ENCODE measurements at regions not wholly inside any gene's neighbourhood (a gene's known extent, or its start where the extent isn't known, plus 50 kb on each side); places are given as distances from the start of the nearest gene placed in this dataset.

GRCh38 chr16:31780342-31780741 lies 93.3 kb upstream of the ZNF267 start:
- no peak overlapping the region for H3K4me3 Mint-ChIP-seq
- H3K79me2 ChIP-seq (replicated peaks; ENCODE audit: insufficient read depth): no peaks in the 10 kb centered on the region
- DNase-seq (ENCODE audit: low spot score) (no peak), ATAC-seq (no peak)
- H3K27me3 Mint-ChIP-seq (ENCODE audit: insufficient read depth, low read depth, poor library complexity): no peaks in the 10 kb centered on the region
- H3K27ac ChIP-seq (ENCODE audit: low read depth): no peak overlapping the region
- H3K4me1 Mint-ChIP-seq: no peaks in the 10 kb centered on the region
- no peak overlapping the region for H2AFZ ChIP-seq
- no peak overlapping the region for H3K4me3 ChIP-seq
- peaks cover 94% of the 10 kb centered on the region for H3K9me3 Mint-ChIP-seq
- H4K20me1 ChIP-seq (replicated peaks; ENCODE audit: insufficient read depth): no peaks in the 10 kb centered on the region
- no peaks in the 10 kb centered on the region for H3K4me1 ChIP-seq (ENCODE audit: insufficient read depth)
- no peak overlapping the region for H3K27ac Mint-ChIP-seq
- no peaks in the 10 kb centered on the region for H3K9me2 ChIP-seq (ENCODE audit: insufficient read depth)
- H3F3A ChIP-seq (replicated peaks; ENCODE audit: low read depth): no peaks in the 10 kb centered on the region
- peaks cover 30% of the 10 kb centered on the region for H3K36me3 Mint-ChIP-seq (ENCODE audit: low read depth)
- no peaks in the 10 kb centered on the region; the same call in 1 of the 2 replicates for H3K36me3 ChIP-seq (ENCODE audit: insufficient read depth)
- no peak overlapping the region for H3K4me2 ChIP-seq
- no peak for TF ChIP-seq ETS1 (IDR thresholded peaks at IDR 0.05)
- no peak for TF ChIP-seq JUNB (IDR thresholded peaks at IDR 0.05; ENCODE audit: unreplicated experiment)
- no peak for TF ChIP-seq ZNF462 (CRISPR knock-in tag; IDR thresholded peaks at IDR 0.05)
- TF ChIP-seq STAT1 (IDR thresholded peaks at IDR 0.05; ENCODE audit: unreplicated experiment): no peak
- no peak for TF ChIP-seq ZNF331 (CRISPR knock-in tag; IDR thresholded peaks at IDR 0.05; ENCODE audit: low read depth)
- TF ChIP-seq CTCF (conservative IDR thresholded peaks at IDR 0.05; ENCODE audit: low read depth in 2 of 2): no peak
- no peak for TF ChIP-seq REST (IDR thresholded peaks at IDR 0.05; ENCODE audit: unreplicated experiment)
- TF ChIP-seq EZH2phosphoT487 (IDR thresholded peaks at IDR 0.05; ENCODE audit: unreplicated experiment): no peak
- no peak for TF ChIP-seq NANOG (IDR thresholded peaks at IDR 0.05; ENCODE audit: borderline replicate concordance)
- no peak for TF ChIP-seq ZNF114 (CRISPR knock-in tag; IDR thresholded peaks at IDR 0.05)
- no peak for TF ChIP-seq CREB1 (CRISPR knock-in tag; IDR thresholded peaks at IDR 0.05; ENCODE audit: low read depth)
- H3K27me3 ChIP-seq (ENCODE audit: insufficient read depth): no peaks in the 10 kb centered on the region
